ENCODE measurements at regions not wholly inside any gene's neighbourhood (a gene's known extent, or its start where the extent isn't known, plus 50 kb on each side); places are given as distances from the start of the nearest gene placed in this dataset.

GRCh38 chr2:125837611-125838010 lies 818.3 kb upstream of the GYPC start:
- H3K4me3 ChIP-seq = no peak overlapping the region
- H3K9me3 ChIP-seq = peaks cover 0 to 10% (median 0%) of the 10 kb centered on the region in 11 donors
- TF ChIP-seq, protein P1, sequence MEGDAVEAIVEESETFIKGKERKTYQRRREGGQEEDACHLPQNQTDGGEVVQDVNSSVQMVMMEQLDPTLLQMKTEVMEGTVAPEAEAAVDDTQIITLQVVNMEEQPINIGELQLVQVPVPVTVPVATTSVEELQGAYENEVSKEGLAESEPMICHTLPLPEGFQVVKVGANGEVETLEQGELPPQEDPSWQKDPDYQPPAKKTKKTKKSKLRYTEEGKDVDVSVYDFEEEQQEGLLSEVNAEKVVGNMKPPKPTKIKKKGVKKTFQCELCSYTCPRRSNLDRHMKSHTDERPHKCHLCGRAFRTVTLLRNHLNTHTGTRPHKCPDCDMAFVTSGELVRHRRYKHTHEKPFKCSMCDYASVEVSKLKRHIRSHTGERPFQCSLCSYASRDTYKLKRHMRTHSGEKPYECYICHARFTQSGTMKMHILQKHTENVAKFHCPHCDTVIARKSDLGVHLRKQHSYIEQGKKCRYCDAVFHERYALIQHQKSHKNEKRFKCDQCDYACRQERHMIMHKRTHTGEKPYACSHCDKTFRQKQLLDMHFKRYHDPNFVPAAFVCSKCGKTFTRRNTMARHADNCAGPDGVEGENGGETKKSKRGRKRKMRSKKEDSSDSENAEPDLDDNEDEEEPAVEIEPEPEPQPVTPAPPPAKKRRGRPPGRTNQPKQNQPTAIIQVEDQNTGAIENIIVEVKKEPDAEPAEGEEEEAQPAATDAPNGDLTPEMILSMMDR (IDR thresholded peaks at IDR 0.05) = no peak
- intact Hi-C loops (cut with DNase I) = no loop called here
- WGBS, 2 donors = 76 to 78% methylated on average over 5 of the region's 5 CpGs
- H3K36me3 ChIP-seq = no peaks in the 10 kb centered on the region
- no peaks in the 10 kb centered on the region for H3K27me3 ChIP-seq
- DNase-seq (no peak), ATAC-seq (no peak)
- no peaks in the 10 kb centered on the region for H3K4me1 ChIP-seq
- no peak overlapping the region for H3K27ac ChIP-seq

- Histone ChIP-seq H3K27ac (no peak overlapping the region), H3K9me3 (peaks cover 0 to under 1% (median 0%) of the 10 kb centered on the region in 11 donors), H3K4me3 (no peak overlapping the region), H3K4me1 (no peaks in the 10 kb centered on the region), H3K36me3 (no peaks in the 10 kb centered on the region), H3K27me3 (no peaks in the 10 kb centered on the region)
- DNase-seq (no peak), ATAC-seq (no peak)
- TF ChIP-seq, protein P1 (IDR thresholded peaks at IDR 0.05) = no peak
- intact Hi-C loops (cut with DNase I) = no loop called here
These were observed 816.0 kb upstream of the GYPC start for GRCh38 chr2:125839945-125840344.

- TF ChIP-seq, protein P1 (IDR thresholded peaks at IDR 0.05) = no peak
- no peak overlapping the region for H3K27ac ChIP-seq
- intact Hi-C loops (cut with DNase I) = no loop called here
- DNase-seq = no peak
- 45 to 53% methylated on average over 1 of the region's 1 CpG for WGBS, 2 donors
- ATAC-seq = no peak
- H3K36me3 ChIP-seq = no peaks in the 10 kb centered on the region
- H3K4me1 ChIP-seq = no peaks in the 10 kb centered on the region
- no peaks in the 10 kb centered on the region for H3K9me3 ChIP-seq
- no peaks in the 10 kb centered on the region for H3K27me3 ChIP-seq
- H3K4me3 ChIP-seq = no peak overlapping the region
These were observed 813.9 kb upstream of the GYPC start for GRCh38 chr2:125842041-125842440.

DNA sequence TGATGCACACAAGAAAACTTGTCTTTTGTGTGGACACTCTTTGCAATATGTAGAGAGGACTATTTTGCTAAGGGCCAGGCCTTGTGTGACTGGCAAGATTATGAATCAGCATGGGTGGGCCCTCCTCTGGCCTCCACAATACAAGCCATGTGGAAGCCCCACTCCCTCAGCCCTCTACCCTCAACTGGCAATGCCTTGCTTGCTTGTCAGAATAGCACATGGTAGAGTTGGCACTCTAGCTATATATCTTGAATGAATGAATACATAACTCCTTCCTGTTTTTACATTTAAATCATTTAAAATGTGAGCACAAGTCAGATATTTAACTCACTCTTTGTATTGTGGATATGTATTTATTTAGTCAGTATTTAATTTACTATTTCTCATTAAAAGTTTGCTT lies 805.4 kb upstream of the GYPC start:
- TF ChIP-seq, protein P1 (IDR thresholded peaks at IDR 0.05) = no peak
- H3K27ac ChIP-seq = no peak overlapping the region
- ATAC-seq (no peak), DNase-seq (no peak)
- H3K36me3 ChIP-seq = no peaks in the 10 kb centered on the region
- H3K9me3 ChIP-seq = peaks cover 0 to 12% (median 0%) of the 10 kb centered on the region in 11 donors
- no peak overlapping the region for H3K4me3 ChIP-seq
- intact Hi-C loops (cut with DNase I) = no loop called here
- no peaks in the 10 kb centered on the region for H3K4me1 ChIP-seq
- peaks cover 0 to 12% (median 0%) of the 10 kb centered on the region in 7 donors for H3K27me3 ChIP-seq

GRCh38 chr2:125852364-125852763 lies 803.6 kb upstream of the GYPC start:
- Histone ChIP-seq H3K36me3 (no peaks in the 10 kb centered on the region), H3K4me1 (no peaks in the 10 kb centered on the region), H3K9me3 (peaks cover 0 to 12% (median 0%) of the 10 kb centered on the region in 11 donors), H3K4me3 (no peak overlapping the region), H3K27me3 (peaks cover 0 to 12% (median 0%) of the 10 kb centered on the region in 7 donors), H3K27ac (no peak overlapping the region)
- intact Hi-C loops (cut with DNase I) = no loop called here
- DNase-seq (no peak), ATAC-seq (no peak)
- TF ChIP-seq, protein P1 (IDR thresholded peaks at IDR 0.05) = no peak
- WGBS, 2 donors = 83 to 84% methylated on average over 1 of the region's 1 CpG
